ENCODE measurements at regions not wholly inside any gene's neighbourhood (a gene's known extent, or its start where the extent isn't known, plus 50 kb on each side); places are given as distances from the start of the nearest gene placed in this dataset.

- H3K9me3 ChIP-seq (replicated peaks; ENCODE audit: control insufficient read depth, insufficient read depth, low read length): no peaks in the 10 kb centered on the region
- no peak overlapping the region for H3K27ac ChIP-seq (ENCODE audit: control insufficient read depth, insufficient read depth)
- SMC1A ChIA-PET (ENCODE audit: uncharacterized antibody, unreplicated experiment): no interaction called here
- no peak overlapping the region for H3K9ac ChIP-seq (ENCODE audit: control insufficient read depth, insufficient read depth, low read length)
- H3K4me3 ChIP-seq: no peak overlapping the region
- no peak for DNase-seq (ENCODE audit: low read depth, low spot score)
- H3K4me2 ChIP-seq (ENCODE audit: control insufficient read depth, insufficient read depth): no peak overlapping the region
- POLR2A ChIA-PET: interaction anchor here (0.7 kb wide), 1 partner anchor 270 kb away, joined by 4 read pairs; no protein-coding TSS in a partner anchor
- H2AFZ ChIP-seq (ENCODE audit: control insufficient read depth, low read depth, low read length): no peak overlapping the region
- H4K20me1 ChIP-seq (ENCODE audit: control insufficient read depth, insufficient read depth): no peaks in the 10 kb centered on the region
- H3K4me1 ChIP-seq (ENCODE audit: control insufficient read depth, insufficient read depth, low read length): no peaks in the 10 kb centered on the region
- no peaks in the 10 kb centered on the region for H3K36me3 ChIP-seq (ENCODE audit: control insufficient read depth in 2 of 2, insufficient read depth in 2 of 2, low read length in 1 of 2)
- intact Hi-C loops (cut with micrococcal nuclease; ENCODE audit: unreplicated experiment): no loop called here
- WGBS (ENCODE audit: insufficient coverage, insufficient replicate concordance, low lambda C conversion rate, missing lambda C conversion rate): 71% methylated on average over 3 of the region's 3 CpGs
- H3K79me2 ChIP-seq (ENCODE audit: control insufficient read depth, insufficient read depth, low read length): no peaks in the 10 kb centered on the region
- FAIRE-seq: no peak
- RAD21 ChIA-PET (ENCODE audit: unreplicated experiment): no interaction called here
- ATAC-seq: no peak
- no TSS peak for BruUV-seq (replicated peaks)
- CTCF ChIA-PET: interaction anchor here (1.8 kb wide), 1 partner anchor 292 kb away, joined by 5 read pairs; no protein-coding TSS in a partner anchor
- no peaks in the 10 kb centered on the region; a peak in 1 of 4 replicates for H3K27me3 ChIP-seq (replicated peaks in 1 of 2; ENCODE audit: control insufficient read depth in 2 of 2, insufficient read depth in 2 of 2, low read length in 1 of 2)
- in situ Hi-C loops (cut with MboI): no loop called here
- TF ChIP-seq ZNF274 (IDR thresholded peaks at IDR 0.05; ENCODE audit: insufficient read depth, insufficient read length): no peak
- no peak for TF ChIP-seq BHLHE40 (IDR thresholded peaks at IDR 0.05; ENCODE audit: borderline replicate concordance in 1 of 2, low read depth in 2 of 2, low read length in 1 of 2)
- no peak for TF ChIP-seq SIN3A (IDR thresholded peaks at IDR 0.05; ENCODE audit: low read depth, low read length)
- TF ChIP-seq, protein P1, sequence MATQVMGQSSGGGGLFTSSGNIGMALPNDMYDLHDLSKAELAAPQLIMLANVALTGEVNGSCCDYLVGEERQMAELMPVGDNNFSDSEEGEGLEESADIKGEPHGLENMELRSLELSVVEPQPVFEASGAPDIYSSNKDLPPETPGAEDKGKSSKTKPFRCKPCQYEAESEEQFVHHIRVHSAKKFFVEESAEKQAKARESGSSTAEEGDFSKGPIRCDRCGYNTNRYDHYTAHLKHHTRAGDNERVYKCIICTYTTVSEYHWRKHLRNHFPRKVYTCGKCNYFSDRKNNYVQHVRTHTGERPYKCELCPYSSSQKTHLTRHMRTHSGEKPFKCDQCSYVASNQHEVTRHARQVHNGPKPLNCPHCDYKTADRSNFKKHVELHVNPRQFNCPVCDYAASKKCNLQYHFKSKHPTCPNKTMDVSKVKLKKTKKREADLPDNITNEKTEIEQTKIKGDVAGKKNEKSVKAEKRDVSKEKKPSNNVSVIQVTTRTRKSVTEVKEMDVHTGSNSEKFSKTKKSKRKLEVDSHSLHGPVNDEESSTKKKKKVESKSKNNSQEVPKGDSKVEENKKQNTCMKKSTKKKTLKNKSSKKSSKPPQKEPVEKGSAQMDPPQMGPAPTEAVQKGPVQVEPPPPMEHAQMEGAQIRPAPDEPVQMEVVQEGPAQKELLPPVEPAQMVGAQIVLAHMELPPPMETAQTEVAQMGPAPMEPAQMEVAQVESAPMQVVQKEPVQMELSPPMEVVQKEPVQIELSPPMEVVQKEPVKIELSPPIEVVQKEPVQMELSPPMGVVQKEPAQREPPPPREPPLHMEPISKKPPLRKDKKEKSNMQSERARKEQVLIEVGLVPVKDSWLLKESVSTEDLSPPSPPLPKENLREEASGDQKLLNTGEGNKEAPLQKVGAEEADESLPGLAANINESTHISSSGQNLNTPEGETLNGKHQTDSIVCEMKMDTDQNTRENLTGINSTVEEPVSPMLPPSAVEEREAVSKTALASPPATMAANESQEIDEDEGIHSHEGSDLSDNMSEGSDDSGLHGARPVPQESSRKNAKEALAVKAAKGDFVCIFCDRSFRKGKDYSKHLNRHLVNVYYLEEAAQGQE (IDR thresholded peaks at IDR 0.05; ENCODE audit: low read depth, low read length): no peak
- no peak for TF ChIP-seq GATAD2B (conservative IDR thresholded peaks at IDR 0.05; ENCODE audit: low read depth)
- no peak for TF ChIP-seq ZNF217 (IDR thresholded peaks at IDR 0.05)
- TF ChIP-seq MYB (IDR thresholded peaks at IDR 0.05; ENCODE audit: borderline replicate concordance, low read depth, low read length): no peak
- TF ChIP-seq RAD51 (IDR thresholded peaks at IDR 0.05): no peak
- TF ChIP-seq KAT2A (conservative IDR thresholded peaks at IDR 0.05; ENCODE audit: control insufficient read depth, low read depth, low read length): no peak
- no peak for TF ChIP-seq ZNF592 (IDR thresholded peaks at IDR 0.05)
- no peak for TF ChIP-seq ZZZ3 (IDR thresholded peaks at IDR 0.05; ENCODE audit: control insufficient read depth, insufficient read length, low read depth)
- TF ChIP-seq RUNX3 (IDR thresholded peaks at IDR 0.05; ENCODE audit: low read length): no peak
- no peak for TF ChIP-seq TCF7 (IDR thresholded peaks at IDR 0.05; ENCODE audit: borderline replicate concordance)
- no peak for TF ChIP-seq CREM (IDR thresholded peaks at IDR 0.05; ENCODE audit: low read depth)
Measured at GRCh38 chr14:94903883-94904282, 134.0 kb upstream of the GSC start.

Measured in GM12878 (cell line).